ENCODE measurements at regions not wholly inside any gene's neighbourhood (a gene's known extent, or its start where the extent isn't known, plus 50 kb on each side); places are given as distances from the start of the nearest gene placed in this dataset.

GRCh38 chr6:137680705-137681346 is 186.2 kb upstream of the TNFAIP3 start:
- TF ChIP-seq EZH2 (IDR thresholded peaks at IDR 0.05; ENCODE audit: insufficient read depth, poor library complexity, severe bottlenecking) (no peak), EZH2phosphoT487 (IDR thresholded peaks at IDR 0.05; ENCODE audit: insufficient read depth, low read depth) (no peak)

Measured in GM23248 (cell line).